Fibroblast of the aortic adventitia (primary cell): ENCODE measurements at regions not wholly inside any gene's neighbourhood (a gene's known extent, or its start where the extent isn't known, plus 50 kb on each side); places are given as distances from the start of the nearest gene placed in this dataset.

ENCODE experiments used
- DNase-seq: peaks from one replicate; pipeline ENCODE4 v3.0.0-alpha.2; 2010; ENCODE audit warnings: low read depth
- H3K4me3 ChIP-seq: 2 replicates; pipeline ENCODE4 v1.5.1; 2011; ENCODE audit warnings: low read depth, mild to moderate bottlenecking, control low read depth, low read length, moderate library complexity
- TF ChIP-seq, protein P1 (sequence below): IDR thresholded peaks from 2 replicates; pipeline ENCODE4 v1.5.1; 2011; ENCODE audit warnings: mild to moderate bottlenecking, low read length, control low read depth, inconsistent platforms; ENCODE audit not compliant: insufficient read depth

DNA sequence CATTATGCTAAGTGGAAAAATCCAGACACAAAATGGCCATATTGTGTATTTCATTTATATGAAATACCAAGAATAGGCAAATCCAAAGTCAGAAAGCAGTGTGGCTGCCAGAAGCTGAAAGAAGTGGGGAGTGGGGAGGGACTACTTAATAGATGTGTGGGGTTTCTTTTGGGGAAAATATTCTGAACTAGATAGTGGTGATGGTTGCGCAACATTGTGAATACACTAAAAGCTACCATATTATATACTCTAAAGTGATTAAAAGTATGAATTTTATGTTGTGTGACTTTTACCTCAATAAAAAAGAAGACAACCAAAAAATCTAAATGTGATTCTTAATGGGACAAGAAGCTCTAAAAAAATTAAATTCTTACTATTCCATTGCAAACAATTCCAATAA lies 272.6 kb downstream of the DAD1 start:
- no peak overlapping the region for H3K4me3 ChIP-seq
- TF ChIP-seq, protein P1, sequence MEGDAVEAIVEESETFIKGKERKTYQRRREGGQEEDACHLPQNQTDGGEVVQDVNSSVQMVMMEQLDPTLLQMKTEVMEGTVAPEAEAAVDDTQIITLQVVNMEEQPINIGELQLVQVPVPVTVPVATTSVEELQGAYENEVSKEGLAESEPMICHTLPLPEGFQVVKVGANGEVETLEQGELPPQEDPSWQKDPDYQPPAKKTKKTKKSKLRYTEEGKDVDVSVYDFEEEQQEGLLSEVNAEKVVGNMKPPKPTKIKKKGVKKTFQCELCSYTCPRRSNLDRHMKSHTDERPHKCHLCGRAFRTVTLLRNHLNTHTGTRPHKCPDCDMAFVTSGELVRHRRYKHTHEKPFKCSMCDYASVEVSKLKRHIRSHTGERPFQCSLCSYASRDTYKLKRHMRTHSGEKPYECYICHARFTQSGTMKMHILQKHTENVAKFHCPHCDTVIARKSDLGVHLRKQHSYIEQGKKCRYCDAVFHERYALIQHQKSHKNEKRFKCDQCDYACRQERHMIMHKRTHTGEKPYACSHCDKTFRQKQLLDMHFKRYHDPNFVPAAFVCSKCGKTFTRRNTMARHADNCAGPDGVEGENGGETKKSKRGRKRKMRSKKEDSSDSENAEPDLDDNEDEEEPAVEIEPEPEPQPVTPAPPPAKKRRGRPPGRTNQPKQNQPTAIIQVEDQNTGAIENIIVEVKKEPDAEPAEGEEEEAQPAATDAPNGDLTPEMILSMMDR, result no peak
- no peak for DNase-seq

DNA sequence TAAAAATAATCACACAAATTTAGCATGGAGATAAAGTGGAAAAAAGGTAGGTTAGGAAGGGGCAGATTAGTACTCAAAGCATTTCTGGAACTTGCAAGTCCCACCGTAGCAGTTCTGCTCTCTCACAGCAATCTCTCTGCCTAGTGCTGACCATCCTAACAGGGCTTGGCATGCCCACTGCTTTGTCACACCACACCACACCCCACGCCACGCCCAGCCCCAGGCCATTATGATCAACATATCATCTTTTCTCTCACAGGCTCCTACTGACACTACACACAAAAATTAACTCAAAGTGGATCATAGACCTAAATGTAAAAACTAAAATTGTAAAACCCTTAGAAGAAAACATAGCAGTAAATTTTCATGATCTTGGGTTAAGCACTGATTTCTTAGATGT lies 273.7 kb downstream of the DAD1 start:
- no peak overlapping the region for H3K4me3 ChIP-seq
- DNase-seq, result no peak
- TF ChIP-seq, protein P1, result no peak

DNA sequence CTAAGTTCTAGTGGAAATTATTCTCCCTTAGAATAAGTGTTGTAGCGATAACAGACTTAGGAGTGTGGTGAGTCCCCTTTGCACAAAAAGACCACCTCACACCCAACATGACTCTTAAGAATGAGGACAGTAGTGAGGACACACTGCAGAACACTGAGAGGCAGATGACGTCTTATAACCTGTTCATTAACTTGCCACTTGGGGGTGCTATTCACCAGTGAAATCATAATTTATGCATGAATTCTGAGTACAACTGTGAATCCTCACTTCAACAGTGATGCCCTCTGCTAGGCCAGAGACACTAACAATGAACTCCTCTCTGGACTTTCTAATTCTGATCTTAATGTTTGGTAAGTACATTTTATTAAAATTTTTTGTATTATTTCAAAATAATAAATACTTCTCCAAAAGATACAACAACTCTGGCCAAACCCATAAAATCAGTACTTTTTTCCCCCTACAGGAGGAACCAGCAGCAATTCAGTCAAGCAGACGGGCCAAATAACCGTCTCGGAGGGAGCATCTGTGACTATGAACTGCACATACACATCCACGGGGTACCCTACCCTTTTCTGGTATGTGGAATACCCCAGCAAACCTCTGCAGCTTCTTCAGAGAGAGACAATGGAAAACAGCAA lies 274.7 kb downstream of the DAD1 start:
- DNase-seq, result peak; percentile 62
- TF ChIP-seq, protein P1, result peak; percentile 66
- no peak overlapping the region for H3K4me3 ChIP-seq

DNA sequence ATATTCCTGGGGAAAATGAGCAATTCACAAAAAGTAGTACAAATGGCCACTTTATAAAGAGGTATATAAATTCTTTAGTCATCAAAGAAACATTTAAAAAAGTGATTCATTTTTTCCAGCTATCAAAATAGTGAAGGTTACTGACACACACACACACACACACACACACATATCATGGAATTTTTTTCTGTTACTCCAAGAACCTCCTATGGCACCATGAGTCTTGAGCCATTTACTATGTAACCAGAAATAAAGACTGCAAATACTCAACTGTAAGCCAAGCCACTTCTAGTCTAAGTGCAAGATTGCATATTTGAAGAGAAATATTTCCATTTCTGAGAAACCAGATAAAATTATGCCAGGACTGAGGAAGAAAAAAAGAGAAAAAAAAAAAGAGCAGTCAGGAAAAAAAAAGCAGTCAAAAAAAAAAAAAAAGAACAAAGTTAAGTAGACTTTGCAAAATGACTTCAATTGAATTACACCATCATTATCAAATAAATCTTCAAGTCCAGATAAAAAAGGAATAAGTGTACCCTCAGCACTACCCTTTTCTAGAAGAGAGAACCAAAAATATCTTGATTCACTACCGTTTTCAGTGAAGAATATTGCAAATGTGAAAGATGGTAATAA lies 275.7 kb downstream of the DAD1 start:
- TF ChIP-seq, protein P1, result no peak
- peak; percentile 33 for DNase-seq
- no peak overlapping the region for H3K4me3 ChIP-seq

DNA sequence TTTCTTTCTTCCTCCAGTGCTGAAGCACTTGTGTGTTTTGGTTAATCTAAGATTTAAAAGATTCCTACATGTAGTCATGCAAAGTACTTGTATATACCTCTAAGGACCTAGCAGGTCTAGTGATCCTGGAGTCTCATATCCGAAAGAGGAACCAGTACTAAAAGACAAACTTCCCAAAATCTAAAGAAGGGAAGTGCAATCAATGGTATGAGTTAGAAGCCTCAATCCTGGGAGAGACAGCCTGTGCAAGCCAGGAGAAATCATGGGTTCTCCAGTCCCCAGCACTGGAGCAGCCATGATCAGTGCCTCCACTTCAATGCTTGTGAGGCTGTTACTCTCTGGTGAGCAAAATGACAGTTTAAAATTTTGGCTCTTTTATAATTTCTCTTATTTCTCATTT lies 277.4 kb downstream of the DAD1 start:
- TF ChIP-seq, protein P1, result no peak
- no peak overlapping the region for H3K4me3 ChIP-seq
- no peak for DNase-seq

DNA sequence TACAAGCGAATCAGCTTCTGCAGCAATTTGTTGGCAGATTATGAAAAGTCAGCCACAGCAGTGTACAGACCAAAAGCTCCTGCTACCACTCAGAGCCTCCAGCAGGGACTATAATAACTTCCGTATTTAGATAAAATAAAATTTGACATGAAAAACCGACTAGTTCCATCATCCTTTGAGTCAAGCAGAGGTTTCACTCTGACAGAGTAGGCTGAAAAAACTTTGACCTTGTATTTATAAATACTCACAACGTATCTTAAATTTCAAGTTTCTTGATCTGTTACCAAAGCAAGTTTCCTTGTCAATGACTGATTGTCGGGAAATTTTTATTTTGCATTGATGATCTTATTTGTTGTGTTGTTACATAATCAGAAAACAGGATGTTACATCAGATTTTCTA lies 283.4 kb downstream of the DAD1 start:
- no peak for DNase-seq
- TF ChIP-seq, protein P1, result no peak
- no peak overlapping the region for H3K4me3 ChIP-seq

DNA sequence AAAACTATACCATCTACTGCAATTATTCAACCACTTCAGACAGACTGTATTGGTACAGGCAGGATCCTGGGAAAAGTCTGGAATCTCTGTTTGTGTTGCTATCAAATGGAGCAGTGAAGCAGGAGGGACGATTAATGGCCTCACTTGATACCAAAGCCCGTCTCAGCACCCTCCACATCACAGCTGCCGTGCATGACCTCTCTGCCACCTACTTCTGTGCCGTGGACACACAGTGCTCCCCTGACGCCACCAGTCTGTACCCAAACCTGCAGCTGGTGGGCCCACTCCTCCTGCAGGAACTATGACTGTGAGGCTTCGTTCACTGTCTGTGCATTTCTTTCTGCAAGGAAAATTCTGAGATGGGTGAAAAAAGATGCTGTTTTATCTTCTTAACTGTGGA lies 284.7 kb downstream of the DAD1 start:
- TF ChIP-seq, protein P1, result no peak
- DNase-seq, result no peak
- H3K4me3 ChIP-seq, result no peak overlapping the region
